ENCODE measurements at regions not wholly inside any gene's neighbourhood (a gene's known extent, or its start where the extent isn't known, plus 50 kb on each side); places are given as distances from the start of the nearest gene placed in this dataset.

DNA sequence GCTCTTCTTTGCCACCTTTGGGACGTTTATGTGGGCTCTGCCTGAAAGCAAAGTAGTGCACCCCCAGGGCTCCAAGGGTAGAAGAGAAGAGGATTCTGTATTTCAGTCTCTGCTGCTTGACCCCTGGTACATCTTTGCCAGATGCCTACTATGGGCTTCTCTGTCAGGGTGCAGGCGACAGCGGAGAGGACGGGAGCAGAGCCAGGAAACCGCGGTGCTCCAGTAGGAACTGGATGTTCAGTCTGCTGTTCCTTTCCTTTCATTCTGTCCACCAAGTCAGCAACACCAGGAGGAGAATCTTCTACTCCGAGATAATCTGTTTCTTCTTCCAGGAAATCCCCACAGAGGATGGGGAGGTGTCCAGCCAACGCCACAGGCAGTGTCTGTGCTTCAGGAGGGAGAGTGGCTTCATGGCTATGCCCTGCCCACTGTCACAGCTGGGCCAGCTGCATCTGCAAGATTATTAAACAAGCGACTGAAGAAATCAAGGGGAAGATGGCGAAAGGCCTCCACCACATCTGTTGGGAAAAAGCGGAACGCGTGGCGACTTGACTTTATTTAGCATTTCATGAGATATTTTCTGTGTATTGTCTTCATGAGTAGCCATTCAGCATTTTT, 398.3 kb downstream of the IRX1 start:
- no peak for DNase-seq
- Mint-ChIP-seq H3K4me3 (ENCODE audit: unreplicated experiment) (no peak overlapping the region), H3K27ac (ENCODE audit: unreplicated experiment) (no peak overlapping the region), H3K9me3 (ENCODE audit: unreplicated experiment) (peaks cover 6% of the 10 kb centered on the region), H3K27me3 (ENCODE audit: unreplicated experiment) (peaks cover 4% of the 10 kb centered on the region), H3K4me1 (ENCODE audit: low read depth, unreplicated experiment) (peaks cover 4% of the 10 kb centered on the region), H3K36me3 (ENCODE audit: unreplicated experiment) (peaks cover 7% of the 10 kb centered on the region)
- TF ChIP-seq, protein P1, sequence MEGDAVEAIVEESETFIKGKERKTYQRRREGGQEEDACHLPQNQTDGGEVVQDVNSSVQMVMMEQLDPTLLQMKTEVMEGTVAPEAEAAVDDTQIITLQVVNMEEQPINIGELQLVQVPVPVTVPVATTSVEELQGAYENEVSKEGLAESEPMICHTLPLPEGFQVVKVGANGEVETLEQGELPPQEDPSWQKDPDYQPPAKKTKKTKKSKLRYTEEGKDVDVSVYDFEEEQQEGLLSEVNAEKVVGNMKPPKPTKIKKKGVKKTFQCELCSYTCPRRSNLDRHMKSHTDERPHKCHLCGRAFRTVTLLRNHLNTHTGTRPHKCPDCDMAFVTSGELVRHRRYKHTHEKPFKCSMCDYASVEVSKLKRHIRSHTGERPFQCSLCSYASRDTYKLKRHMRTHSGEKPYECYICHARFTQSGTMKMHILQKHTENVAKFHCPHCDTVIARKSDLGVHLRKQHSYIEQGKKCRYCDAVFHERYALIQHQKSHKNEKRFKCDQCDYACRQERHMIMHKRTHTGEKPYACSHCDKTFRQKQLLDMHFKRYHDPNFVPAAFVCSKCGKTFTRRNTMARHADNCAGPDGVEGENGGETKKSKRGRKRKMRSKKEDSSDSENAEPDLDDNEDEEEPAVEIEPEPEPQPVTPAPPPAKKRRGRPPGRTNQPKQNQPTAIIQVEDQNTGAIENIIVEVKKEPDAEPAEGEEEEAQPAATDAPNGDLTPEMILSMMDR (IDR thresholded peaks at IDR 0.05; ENCODE audit: partially characterized antibody, unreplicated experiment) = no peak

DNA sequence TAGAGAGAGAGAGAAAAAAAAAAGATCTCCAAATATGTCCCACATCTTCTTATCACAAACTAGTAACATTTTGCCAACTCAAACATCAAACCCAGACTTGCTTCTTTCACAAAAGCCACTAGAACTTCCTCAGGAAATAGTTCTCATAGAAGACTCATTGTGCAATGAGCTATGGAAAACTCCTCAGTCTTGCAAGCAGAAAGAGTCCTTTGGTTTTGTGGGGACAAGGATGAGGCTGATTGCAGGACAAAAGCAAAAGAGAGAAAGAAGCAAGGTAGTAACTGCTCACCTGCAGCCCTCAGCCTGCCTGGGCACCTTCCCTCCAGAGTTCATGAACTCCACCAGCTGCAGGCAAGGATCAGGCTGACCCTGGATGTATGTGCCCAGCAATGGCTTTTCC, 399.0 kb downstream of the IRX1 start:
- H3K27me3 Mint-ChIP-seq (ENCODE audit: unreplicated experiment) = peaks cover 4% of the 10 kb centered on the region
- peaks cover 7% of the 10 kb centered on the region for H3K4me1 Mint-ChIP-seq (ENCODE audit: low read depth, unreplicated experiment)
- no peak overlapping the region for H3K27ac Mint-ChIP-seq (ENCODE audit: unreplicated experiment)
- DNase-seq = no peak
- H3K4me3 Mint-ChIP-seq (ENCODE audit: unreplicated experiment) = no peak overlapping the region
- TF ChIP-seq, protein P1 (IDR thresholded peaks at IDR 0.05; ENCODE audit: partially characterized antibody, unreplicated experiment) = no peak
- peaks cover 6% of the 10 kb centered on the region for H3K9me3 Mint-ChIP-seq (ENCODE audit: unreplicated experiment)
- H3K36me3 Mint-ChIP-seq (ENCODE audit: unreplicated experiment) = peaks cover 7% of the 10 kb centered on the region

DNA sequence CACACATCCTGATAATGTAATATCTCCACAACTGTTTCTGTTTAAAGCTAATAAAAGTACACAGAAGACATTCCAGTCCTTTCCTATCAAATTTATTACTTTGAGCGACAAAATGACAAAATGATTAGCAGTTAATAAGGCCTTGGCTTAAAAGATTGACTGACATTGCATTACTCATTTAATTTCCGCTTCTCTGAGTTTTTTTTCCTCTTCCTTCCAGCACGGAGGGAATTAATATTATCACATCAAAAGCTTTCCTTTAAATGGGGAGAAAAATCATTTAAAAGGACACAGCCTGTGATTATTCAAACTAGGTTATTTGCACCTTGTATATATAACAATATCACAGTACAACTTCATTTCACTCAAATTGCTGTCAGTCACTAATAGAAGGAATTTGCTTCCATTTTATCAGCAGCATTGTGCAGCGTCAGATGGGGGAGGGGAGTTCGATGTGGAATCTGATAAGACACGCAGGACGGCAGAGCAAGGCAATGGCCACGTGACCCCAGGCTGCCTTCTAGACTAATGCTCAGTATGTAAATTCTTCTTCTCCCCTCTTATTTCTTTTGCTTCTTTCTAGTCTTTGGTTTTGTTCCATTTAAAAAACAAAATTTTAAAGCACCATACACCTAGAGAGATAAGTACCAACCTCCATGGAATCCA, 400.5 kb downstream of the IRX1 start:
- Mint-ChIP-seq H3K4me1 (ENCODE audit: low read depth, unreplicated experiment) (peaks cover 21% of the 10 kb centered on the region), H3K27ac (ENCODE audit: unreplicated experiment) (no peak overlapping the region), H3K36me3 (ENCODE audit: unreplicated experiment) (peaks cover 7% of the 10 kb centered on the region), H3K27me3 (ENCODE audit: unreplicated experiment) (peaks cover 6% of the 10 kb centered on the region), H3K4me3 (ENCODE audit: unreplicated experiment) (no peak overlapping the region), H3K9me3 (ENCODE audit: unreplicated experiment) (peaks cover 5% of the 10 kb centered on the region)
- TF ChIP-seq, protein P1 (IDR thresholded peaks at IDR 0.05; ENCODE audit: partially characterized antibody, unreplicated experiment) = no peak
- no peak for DNase-seq

DNA sequence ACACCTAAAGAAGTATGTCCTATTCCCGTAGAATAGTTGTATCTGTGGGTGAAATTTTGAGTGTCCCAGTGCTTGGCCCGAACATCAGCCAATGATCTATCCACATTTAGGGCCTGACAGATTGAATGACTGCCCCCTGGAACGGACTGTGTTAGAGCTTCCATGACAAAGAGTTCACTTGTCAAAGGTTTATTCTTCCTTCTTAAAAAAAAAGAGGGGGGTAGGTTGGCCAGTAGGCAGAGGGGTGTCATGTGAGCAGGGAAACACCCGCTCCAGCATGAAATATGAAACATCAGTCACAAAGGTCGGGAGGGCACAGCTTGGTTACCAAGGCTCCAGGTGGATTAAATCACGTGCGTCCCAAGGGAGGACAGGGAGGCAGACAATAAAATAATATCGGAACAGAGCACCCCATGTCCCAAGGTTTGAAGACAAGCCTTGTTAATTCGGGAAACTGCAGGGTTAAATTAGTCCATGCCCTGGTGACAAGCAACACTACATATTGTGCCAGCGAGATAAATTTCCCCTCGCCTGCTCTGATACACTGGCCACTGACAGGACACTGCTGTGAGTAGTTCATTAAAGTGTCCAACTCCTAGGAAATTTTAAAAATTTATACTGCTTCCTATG, 401.2 kb downstream of the IRX1 start:
- peaks cover 2% of the 10 kb centered on the region for H3K36me3 Mint-ChIP-seq (ENCODE audit: unreplicated experiment)
- H3K4me1 Mint-ChIP-seq (ENCODE audit: low read depth, unreplicated experiment) = peaks cover 28% of the 10 kb centered on the region
- DNase-seq = no peak
- no peak overlapping the region for H3K27ac Mint-ChIP-seq (ENCODE audit: unreplicated experiment)
- TF ChIP-seq, protein P1 (IDR thresholded peaks at IDR 0.05; ENCODE audit: partially characterized antibody, unreplicated experiment) = no peak
- peaks cover 9% of the 10 kb centered on the region for H3K27me3 Mint-ChIP-seq (ENCODE audit: unreplicated experiment)
- no peak overlapping the region for H3K4me3 Mint-ChIP-seq (ENCODE audit: unreplicated experiment)
- peaks cover 2% of the 10 kb centered on the region for H3K9me3 Mint-ChIP-seq (ENCODE audit: unreplicated experiment)

DNA sequence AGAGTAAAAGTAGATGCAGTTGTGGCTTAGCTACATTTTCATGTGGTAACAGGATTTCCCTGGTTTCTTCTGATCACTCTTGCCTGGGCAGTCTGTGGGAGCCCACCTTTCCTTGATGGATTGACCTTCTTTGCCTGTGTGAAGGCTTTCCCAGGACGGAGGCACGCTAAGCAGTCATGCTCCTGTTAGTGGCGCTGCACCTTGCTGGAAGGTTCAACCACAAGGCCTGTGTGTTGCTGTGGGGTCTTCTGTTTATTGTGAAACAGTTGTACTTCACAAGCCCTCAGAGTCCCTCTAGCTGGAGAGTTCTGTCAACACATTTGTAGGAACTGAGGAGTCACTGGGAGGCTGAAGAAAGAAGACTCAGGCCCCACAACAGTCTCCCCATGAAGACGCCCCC, 402.0 kb downstream of the IRX1 start:
- peaks cover 2% of the 10 kb centered on the region for H3K9me3 Mint-ChIP-seq (ENCODE audit: unreplicated experiment)
- peaks cover 34% of the 10 kb centered on the region for H3K4me1 Mint-ChIP-seq (ENCODE audit: low read depth, unreplicated experiment)
- no peaks in the 10 kb centered on the region for H3K36me3 Mint-ChIP-seq (ENCODE audit: unreplicated experiment)
- H3K27me3 Mint-ChIP-seq (ENCODE audit: unreplicated experiment) = peaks cover 9% of the 10 kb centered on the region
- TF ChIP-seq, protein P1 (IDR thresholded peaks at IDR 0.05; ENCODE audit: partially characterized antibody, unreplicated experiment) = no peak
- no peak for DNase-seq
- no peak overlapping the region for H3K27ac Mint-ChIP-seq (ENCODE audit: unreplicated experiment)
- H3K4me3 Mint-ChIP-seq (ENCODE audit: unreplicated experiment) = no peak overlapping the region

Data from glutamatergic neuron (in vitro differentiated cells).